Lower leg skin (tissue), 4 donors: ENCODE measurements at regions not wholly inside any gene's neighbourhood (a gene's known extent, or its start where the extent isn't known, plus 50 kb on each side); places are given as distances from the start of the nearest gene placed in this dataset.

ENCODE experiments used
- DNase-seq, 2 donors: peaks; one replicate each; pipeline ENCODE4 v3.0.0-alpha.2; 2019; ENCODE audit warnings: low spot score in 2 of 2
- H3K4me3 ChIP-seq: fragments of 200-600 bp; sonication (generic); 2 replicates; pipeline ENCODE4 v1.5.1; 2017; ENCODE audit warnings: mild to moderate bottlenecking, low read depth; ENCODE audit not compliant: poor library complexity, severe bottlenecking
- CTCF ChIP-seq, 3 donors: fragments of 450-650 bp; IDR thresholded peaks; one replicate each; pipeline ENCODE4 v1.5.1; 2016; ENCODE audit warnings: antibody characterized with exemption in 3 of 3, mild to moderate bottlenecking in 3 of 3, moderate library complexity in 2 of 3
- POLR2A ChIP-seq, 2 donors: fragments of 450-650 bp; IDR thresholded peaks; one replicate each; pipeline ENCODE4 v1.6.1; 2016 to 2017; ENCODE audit warnings: antibody characterized with exemption in 2 of 2, mild to moderate bottlenecking in 1 of 2, moderate library complexity in 1 of 2
- WGBS, 2 donors: methylation state at CpG; one replicate each; pipeline ENCODE4 v1.1.5; 2018; 5-methylcytosine and 5-hydroxymethylcytosine counted together
- intact Hi-C: fragments of 100-400 bp; cut with DNase I; formaldehyde crosslinking; loops from one replicate; pipeline ENCODE4 v1.15.0; 2023; ENCODE audit warnings: low total_unique reads

- TF ChIP-seq POLR2A (IDR thresholded peaks at IDR 0.05) (no peak), CTCF (IDR thresholded peaks at IDR 0.05) (no peak)
- 88 to 100% methylated on average over 1 of the region's 1 CpG for WGBS, 2 donors
- no peak overlapping the region for H3K4me3 ChIP-seq
- intact Hi-C loops = no loop called here
- DNase-seq = no peak
These were observed 140.2 kb upstream of the PRPS1L1 start for GRCh38 chr7:18167815-18168214.

GRCh38 chr7:18174996-18175395 lies 147.3 kb upstream of the PRPS1L1 start:
- intact Hi-C loops = no loop called here
- no peak for DNase-seq
- WGBS, 2 donors = 89 to 93% methylated on average over 7 of the region's 7 CpGs
- no peak for TF ChIP-seq CTCF (IDR thresholded peaks at IDR 0.05)
- TF ChIP-seq POLR2A (IDR thresholded peaks at IDR 0.05) = no peak
- H3K4me3 ChIP-seq = no peak overlapping the region

GRCh38 chr7:18175801-18176450 lies 148.3 kb upstream of the PRPS1L1 start:
- WGBS, 2 donors = 52 to 60% methylated on average over 2 of the region's 2 CpGs
- no peak for DNase-seq
- intact Hi-C loops = no loop called here
- TF ChIP-seq CTCF (IDR thresholded peaks at IDR 0.05) (no peak), POLR2A (IDR thresholded peaks at IDR 0.05) (no peak)
- H3K4me3 ChIP-seq = no peak overlapping the region

- no peak for TF ChIP-seq CTCF (IDR thresholded peaks at IDR 0.05)
- TF ChIP-seq POLR2A (IDR thresholded peaks at IDR 0.05) = no peak
- WGBS, 2 donors = 86 to 89% methylated on average over 5 of the region's 5 CpGs
These were observed 149.6 kb upstream of the PRPS1L1 start for GRCh38 chr7:18177129-18177814.

GRCh38 chr7:18177815-18178660 lies 150.4 kb upstream of the PRPS1L1 start:
- WGBS, 2 donors = 70 to 71% methylated on average over 7 of the region's 7 CpGs
- no peak for TF ChIP-seq CTCF (IDR thresholded peaks at IDR 0.05)
- TF ChIP-seq POLR2A (IDR thresholded peaks at IDR 0.05) = no peak
- DNase-seq = no peak
- H3K4me3 ChIP-seq = no peak overlapping the region
- intact Hi-C loops = no loop called here

More at GRCh38 chr7:18177129-18177814, 149.6 kb upstream of the PRPS1L1 start:
- no peak overlapping the region for H3K4me3 ChIP-seq
- no peak for DNase-seq
- intact Hi-C loops = no loop called here
